NCI-H1092 treated with DMSO at 0.1 percent for 48 hours (cell line): ENCODE measurements at regions not wholly inside any gene's neighbourhood (a gene's known extent, or its start where the extent isn't known, plus 50 kb on each side); places are given as distances from the start of the nearest gene placed in this dataset.
"Not testable (repeated sequence)": the region's sequence is repeated elsewhere in the genome, so short reads cannot be mapped to it uniquely, and the experiment has no call there.

Experiments used
- DNase-seq: peaks from one replicate; lab custom pipeline; 2025; lab: John Stamatoyannopoulos, UW

GRCh38 chrX:94834226-94834625 lies 1160.2 kb downstream of the FAM133A start:
- no peak for DNase-seq

GRCh38 chrX:94850811-94851210 lies 1176.8 kb downstream of the FAM133A start:
- DNase-seq, result peak; percentile 60

GRCh38 chrX:94854251-94854650 lies 1180.2 kb downstream of the FAM133A start:
- no peak for DNase-seq

- DNase-seq, result not testable (repeated sequence)
These were observed 1188.5 kb downstream of the FAM133A start for GRCh38 chrX:94862470-94862869.

GRCh38 chrX:94871640-94872039 lies 1197.6 kb downstream of the FAM133A start:
- no peak for DNase-seq

- no peak for DNase-seq
These were observed 1227.8 kb downstream of the FAM133A start for GRCh38 chrX:94901849-94902248.

GRCh38 chrX:94908171-94908570 lies 1234.2 kb downstream of the FAM133A start:
- DNase-seq, result no peak

GRCh38 chrX:94908648-94909047 lies 1234.6 kb downstream of the FAM133A start:
- DNase-seq, result no peak

- no peak for DNase-seq
These were observed 1240.2 kb downstream of the FAM133A start for GRCh38 chrX:94914235-94914634.

- no peak for DNase-seq
These were observed 1258.4 kb downstream of the FAM133A start for GRCh38 chrX:94932278-94932965.

GRCh38 chrX:94936722-94937121 lies 1262.7 kb downstream of the FAM133A start:
- DNase-seq, result no peak

- DNase-seq, result no peak
These were observed 1263.5 kb downstream of the FAM133A start for GRCh38 chrX:94937491-94937890.

GRCh38 chrX:94942603-94943002 lies 1268.6 kb downstream of the FAM133A start:
- DNase-seq, result no peak

- not testable (repeated sequence) for DNase-seq
These were observed 1272.1 kb downstream of the FAM133A start for GRCh38 chrX:94946137-94946536.

- no peak for DNase-seq
These were observed 1287.7 kb downstream of the FAM133A start for GRCh38 chrX:94961730-94962129.

- no peak for DNase-seq
These were observed 1303.6 kb downstream of the FAM133A start for GRCh38 chrX:94977562-94977961.

- no peak for DNase-seq
These were observed 1304.0 kb downstream of the FAM133A start for GRCh38 chrX:94977986-94978385.
